Fibroblast of skin of left quadriceps (primary cell): ENCODE measurements at regions not wholly inside any gene's neighbourhood (a gene's known extent, or its start where the extent isn't known, plus 50 kb on each side); places are given as distances from the start of the nearest gene placed in this dataset.
A peak's percentile ranks its signal among the peaks of the same experiment; 100 is the strongest.
"Not testable (repeated sequence)": the region's sequence is repeated elsewhere in the genome, so short reads cannot be mapped to it uniquely, and the experiment has no call there.

Source experiments
- DNase-seq, 2 experiments: peaks; one replicate each; pipeline ENCODE4 v3.0.0-alpha.2; 2013; ENCODE audit warnings: low read depth in 2 of 2

DNA sequence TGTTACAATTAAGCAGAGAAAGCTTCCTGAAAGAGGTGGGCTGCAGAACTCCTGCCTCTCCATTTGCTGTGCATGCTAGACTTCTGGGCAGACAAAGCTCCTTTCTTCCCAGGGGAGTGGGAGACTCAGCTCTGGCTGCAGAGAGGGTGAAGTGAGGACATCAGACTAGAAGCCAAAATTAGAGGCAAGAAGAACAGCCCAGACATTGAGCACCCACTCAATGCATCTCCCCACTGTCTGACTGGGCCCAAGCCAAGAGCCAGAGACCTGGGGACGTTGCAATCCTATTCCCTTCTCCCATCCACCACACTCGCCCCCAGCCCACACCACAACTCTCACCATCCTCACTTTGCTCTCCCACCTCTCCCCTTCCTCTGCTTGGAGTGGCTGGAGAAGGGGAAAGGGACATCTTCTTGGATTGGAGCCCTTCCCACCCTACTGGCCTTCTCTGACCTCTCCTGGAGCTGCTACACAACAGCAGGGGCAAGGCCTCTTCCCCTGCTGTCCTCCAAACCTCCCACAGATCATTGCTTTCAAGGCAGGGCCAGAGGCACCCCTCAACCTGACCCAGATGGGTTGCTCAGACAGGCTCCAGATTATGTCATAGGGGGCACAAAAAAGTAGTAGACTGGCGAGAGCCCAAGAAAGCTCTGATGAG lies 477.7 kb upstream of the CADM1 start:
- DNase-seq: no peak

DNA sequence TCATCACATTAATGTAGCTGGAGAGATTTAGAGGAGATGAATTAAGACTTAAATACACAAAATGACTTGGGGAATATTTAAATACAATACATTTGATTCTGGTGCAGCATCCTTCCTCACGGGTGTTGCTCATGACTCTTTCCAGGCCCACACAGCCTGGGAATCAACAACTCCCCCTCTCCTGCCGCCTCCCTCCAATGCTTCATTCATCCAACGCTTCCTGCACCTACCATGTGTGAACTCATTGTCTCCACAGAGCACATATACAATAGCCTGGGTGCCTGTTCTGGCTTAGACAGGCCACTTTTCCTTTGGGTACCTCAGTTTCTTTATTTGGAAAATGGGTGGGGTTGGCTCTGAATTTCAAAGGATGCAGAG lies 476.9 kb upstream of the CADM1 start:
- DNase-seq: no peak

DNA sequence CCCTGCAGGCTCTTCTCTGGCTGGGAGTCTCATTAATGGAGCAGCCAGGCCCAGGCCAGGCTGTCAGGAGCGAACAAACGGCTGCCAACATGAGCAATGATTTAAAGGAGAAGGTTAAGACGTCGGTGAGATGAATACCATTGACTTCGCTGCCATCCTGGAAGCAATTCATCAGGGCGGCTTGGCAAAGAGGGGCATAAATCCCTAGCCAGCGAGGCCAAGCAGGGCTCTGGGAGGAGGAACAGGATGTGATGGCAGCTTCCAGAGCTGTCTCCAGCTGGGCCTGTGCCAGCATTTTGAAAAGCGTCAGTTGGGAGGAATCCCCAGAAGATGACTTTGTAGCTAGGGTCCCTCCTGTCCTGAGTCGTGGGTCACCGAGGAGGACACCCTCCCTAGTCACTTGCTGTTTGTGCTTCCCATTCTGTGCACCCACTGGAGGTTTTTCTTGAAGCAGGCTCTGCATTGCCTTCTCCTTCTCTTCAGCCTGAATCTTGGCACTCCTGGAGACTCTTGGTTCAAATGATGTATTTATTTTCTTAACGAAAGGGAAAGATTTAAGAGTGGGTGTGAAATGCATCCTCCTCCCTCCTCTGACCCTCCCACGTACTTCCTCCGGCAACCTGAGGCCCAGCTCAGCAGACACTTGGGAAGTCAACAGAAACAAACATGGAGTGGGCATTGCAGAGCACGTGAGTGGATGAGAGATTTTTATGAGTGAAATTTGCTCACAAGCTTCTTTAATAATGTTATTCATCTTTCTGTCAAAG lies 476.3 kb upstream of the CADM1 start:
- DNase-seq: no peak

DNA sequence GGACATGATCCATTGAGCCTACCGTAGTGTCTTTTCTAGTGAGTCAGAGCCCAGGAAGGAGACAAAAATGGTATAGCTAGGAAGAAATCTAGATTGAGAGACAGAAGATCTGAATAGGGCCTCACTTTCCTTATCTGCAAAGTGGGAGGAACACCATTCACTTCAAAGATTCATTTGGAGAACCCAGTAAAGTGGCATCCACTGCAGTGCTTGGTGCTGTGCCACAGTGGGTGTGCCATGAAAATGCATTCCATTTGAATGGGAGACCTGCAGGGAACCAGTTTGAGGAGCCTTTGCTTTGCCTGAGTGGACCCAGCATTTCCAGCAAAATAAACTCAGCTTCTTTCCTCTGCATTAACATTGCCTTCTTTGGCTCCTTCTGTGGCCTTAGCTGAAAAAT lies 470.5 kb upstream of the CADM1 start:
- no peak for DNase-seq

DNA sequence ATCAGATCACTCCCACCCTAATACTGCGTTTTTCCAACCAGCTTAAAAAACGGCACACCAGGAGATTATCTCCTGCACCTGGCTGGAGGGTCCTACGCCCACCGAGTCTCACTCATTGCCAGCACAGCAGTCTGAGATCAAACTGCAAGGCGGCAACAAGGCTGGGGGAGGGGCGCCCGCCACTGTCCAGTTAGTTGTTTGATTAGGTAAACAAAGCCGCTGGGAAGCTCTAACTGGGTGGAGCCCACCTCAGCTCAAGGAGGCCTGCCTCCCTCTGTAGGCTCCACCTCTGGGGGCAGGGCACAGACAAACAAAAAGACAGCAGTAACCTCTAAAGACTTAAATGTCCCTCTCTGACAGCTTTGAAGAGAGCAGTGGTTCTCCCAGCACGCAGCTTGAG lies 463.0 kb upstream of the CADM1 start:
- not testable (repeated sequence) for DNase-seq

DNA sequence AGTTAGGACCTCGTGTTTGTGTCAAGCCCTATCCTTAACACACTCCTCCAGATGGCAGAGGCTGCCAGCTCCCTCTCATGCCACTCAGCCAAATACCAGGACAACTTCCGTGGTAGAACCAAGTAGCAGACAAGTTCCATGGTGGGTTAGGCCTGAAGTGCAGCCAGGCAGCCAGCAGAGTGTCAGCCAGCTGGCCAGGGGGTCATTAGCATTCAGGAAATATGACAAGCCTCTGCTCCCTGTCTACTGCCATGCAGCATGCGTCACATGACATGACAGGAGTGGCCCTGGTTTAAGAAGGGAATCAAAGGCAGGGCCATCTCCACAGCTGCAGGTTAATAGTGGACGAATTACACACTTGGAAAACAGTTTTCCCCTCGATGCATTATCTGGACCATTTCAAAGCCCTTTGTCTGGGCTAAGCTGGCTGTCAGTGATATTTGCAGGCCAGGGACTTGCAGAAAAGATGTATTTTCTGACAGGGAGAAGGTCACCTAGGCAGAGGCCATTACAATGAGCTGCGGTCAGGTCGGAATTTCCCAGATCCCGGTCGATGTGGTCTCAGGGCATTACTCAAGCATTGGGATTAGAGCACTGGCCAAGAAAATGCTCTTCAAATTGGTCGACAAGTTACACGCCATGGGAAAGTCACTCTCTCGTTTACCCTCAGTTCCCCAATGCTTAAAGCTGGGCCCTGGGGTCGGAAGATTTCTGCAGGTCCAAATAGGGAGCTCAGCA lies 461.7 kb upstream of the CADM1 start:
- no peak for DNase-seq

DNA sequence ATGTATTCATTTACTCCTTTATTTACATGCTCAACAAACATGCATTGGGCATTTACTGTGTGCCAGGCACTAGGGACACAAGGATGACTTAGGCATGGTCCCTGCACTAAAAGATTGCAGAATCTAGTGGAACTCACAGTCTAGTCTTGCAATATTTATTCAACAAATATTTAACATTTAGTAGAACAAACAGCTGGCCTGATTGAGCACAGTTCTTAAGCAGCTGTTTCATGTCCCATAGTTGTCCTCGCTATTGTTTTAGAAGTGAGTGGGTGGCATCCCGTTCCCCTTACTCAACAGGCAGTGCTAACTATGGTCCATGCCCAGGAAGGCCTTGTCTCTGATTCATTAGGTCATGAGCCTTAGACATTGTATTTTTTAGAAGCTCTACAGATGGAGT lies 459.9 kb upstream of the CADM1 start:
- DNase-seq: no peak

DNA sequence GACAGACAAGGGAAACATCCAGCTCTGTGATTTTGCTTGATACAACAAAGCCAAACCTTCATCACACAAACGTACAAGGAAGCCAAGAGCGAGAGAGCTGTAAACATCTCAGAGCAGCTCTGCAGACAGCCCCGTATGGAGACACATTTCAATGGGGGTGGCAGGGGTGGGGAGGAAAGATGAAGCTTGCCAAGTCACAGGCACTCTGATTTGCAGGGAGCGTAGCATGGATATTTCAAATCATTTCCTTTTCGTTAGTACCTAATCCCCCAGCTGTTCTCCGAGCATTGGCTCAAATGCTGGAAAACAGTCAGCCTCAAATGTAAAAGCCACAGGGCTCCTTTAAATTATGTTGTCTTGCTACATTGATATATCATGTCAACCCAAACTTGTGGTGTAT lies 458.9 kb upstream of the CADM1 start:
- DNase-seq: peak; percentile 23 to 25

DNA sequence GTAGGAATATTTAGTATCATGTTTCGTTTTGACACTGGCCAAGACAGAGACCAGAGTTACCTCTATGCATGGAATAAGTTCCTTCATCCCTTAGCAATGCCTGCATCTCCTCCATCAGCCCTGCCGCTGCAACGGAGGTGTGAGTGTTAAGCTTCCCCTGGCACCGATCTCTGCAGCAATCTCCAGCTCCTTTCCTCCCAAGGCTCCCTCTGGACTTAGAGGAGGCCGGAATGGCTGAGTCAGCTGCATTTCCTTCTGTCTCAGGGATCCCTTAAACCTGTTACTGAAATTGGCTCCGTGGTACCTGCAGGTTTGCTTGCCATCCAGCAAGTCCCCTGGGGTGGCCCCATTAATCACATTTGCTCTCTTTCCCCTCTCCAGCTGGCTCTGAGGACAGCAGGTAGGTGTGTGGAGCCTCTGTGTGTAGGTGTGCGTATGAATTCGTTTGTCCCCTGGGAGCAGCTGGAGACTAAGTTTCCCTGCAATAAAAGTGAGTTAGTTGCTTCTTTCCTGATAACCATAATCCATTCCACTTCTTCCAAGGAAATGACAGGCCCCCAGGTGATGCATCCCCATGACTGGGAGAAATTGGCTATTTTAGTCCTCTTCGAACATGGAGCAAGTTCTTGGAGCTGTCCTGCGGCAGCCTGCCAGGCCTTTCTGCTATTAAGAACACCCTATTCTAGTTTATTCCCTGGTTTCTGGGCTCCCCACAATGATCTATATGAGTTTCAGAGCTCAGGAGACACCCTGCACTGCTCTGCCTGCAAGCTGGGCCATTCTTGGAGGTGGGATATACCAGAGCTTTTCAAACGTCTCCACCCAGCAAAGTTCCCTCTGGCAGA lies 457.2 kb upstream of the CADM1 start:
- DNase-seq: no peak

DNA sequence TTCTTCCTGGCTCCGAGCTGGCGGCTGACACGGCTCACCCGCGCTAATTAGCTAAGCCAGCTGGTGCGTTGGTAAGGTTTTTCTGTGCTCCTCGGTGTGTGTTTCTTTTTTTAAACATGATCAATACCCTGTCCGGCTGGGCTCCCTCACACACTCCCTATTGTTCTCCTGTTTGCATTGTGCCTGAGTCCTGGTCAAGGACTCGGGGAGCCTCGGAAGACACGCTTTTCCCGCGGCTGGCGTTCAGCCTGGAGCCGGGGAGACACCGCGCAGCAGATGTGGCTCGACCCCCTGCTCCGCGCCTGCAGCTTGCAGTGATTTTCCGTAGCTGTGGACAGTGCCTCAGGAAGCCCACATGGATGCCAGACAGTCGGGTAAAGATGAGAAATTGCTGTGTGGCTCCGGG lies 454.9 kb upstream of the CADM1 start:
- DNase-seq: no peak

DNA sequence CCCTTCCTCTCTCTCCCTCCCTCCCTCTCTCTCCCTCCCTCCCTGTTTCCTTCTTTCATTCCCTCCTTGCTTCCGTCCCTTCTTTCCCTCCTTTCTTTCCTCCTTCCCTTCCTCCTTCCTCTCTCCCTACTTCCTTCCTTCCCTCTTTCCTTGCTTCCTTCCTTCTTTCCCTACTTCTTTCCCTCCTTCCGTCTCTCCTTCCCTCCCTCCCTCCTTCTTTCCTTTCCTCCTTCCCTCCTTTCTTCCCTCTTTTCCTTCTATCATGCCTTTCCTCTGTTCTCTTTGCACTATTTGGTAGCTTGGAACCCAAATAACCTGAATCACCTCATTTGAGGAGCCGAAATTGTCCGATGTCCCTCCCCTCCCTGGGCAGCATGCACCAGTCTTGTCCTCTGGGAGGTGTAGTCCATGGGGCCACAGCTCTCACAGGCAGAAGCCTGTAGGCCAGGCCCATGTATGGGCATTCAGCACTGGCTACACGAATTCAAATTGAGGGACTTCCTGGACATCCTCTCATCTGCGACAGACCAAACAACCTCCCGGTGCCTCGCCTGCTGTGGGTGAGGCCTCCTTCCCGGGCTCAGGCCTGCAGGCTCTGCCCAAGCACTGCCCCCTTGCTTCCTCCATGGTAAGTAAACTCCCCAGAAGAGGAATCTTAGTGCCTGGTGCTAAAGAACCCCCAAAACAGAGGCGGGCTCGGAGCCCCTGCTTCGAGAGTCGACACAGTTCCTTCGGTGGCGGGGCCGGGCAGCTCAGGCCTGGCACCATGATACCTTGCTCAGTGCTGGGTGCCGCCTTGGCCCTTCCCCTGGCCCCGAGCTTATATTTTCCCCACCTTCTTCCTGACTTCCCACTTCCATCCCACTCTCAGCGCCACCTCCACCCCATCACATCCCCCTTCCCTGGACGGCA lies 454.1 kb upstream of the CADM1 start:
- DNase-seq: no peak

DNA sequence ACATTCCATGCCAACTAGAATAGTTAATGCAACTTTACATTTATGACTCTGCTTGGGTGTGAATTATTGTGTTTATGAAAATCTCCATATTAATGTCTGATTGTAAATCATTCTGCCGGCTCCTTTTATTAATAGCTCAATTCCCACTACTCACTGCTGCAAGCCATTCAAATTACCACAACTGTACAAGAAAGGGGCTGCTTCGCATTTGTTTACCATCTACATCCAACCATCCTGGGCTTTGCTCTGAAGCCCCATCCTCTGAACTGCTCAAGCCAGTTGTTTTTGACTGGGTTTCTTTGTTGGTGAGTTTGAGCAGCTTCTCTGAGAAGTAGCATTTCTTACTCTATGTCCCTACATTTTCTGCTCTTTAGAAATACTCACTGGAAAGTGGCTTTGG lies 451.6 kb upstream of the CADM1 start:
- no peak for DNase-seq

DNA sequence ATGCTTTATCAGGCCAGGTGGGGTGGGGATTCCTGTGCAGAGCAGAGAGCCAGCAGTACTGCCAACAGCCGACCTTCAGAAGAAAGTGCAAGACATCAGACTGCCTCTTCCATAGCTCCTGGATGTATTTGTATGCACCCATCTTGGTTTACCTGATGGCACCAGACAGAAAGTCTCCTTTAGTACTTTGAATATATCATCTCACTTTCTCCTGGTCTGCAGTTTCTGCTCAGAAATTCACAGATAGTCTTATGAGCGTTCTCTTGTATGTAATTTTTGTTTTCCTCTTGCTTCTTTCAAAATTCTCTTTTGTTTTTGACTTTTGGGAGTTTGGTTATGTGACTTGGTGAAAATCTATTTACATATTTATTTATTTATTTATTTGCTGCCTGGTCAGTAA lies 446.4 kb upstream of the CADM1 start:
- no peak for DNase-seq

DNA sequence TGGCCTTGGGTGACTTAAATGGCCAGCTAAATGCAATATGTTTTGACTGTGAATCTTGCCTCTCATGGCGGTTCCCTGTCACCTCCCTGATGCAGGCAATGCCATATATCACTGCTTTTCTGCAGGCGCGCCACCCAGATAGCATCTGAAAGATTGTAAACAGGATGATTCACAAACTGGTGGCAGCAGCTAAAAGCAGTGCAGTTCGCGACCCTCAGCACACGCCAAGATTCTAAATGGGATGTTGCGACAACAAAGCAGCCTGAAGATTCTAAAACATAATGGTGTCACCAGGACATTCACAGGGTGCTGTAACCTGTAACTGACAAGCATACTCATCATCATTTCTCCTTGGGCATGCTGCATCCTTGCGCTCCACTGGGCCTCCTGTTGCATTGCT lies 440.4 kb upstream of the CADM1 start:
- DNase-seq: no peak

DNA sequence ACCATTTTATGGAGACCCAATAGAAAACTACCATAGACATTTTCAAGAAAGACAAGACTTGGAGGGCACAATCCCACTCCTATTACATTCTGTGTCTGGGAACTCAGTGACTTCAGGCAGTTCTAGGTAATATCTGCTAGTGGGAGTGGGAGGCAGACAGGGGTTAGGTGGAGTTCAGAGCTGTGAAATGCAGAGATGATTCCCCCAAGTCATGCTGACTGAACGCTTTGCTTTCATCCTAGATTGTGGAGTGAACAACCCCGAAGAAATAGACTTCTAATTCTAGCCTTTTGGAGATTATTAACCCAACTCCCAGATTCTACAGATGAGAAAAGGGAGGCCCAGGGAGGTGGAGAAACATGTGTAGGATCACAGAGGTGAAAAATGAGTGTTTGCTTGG lies 437.8 kb upstream of the CADM1 start:
- no peak for DNase-seq

DNA sequence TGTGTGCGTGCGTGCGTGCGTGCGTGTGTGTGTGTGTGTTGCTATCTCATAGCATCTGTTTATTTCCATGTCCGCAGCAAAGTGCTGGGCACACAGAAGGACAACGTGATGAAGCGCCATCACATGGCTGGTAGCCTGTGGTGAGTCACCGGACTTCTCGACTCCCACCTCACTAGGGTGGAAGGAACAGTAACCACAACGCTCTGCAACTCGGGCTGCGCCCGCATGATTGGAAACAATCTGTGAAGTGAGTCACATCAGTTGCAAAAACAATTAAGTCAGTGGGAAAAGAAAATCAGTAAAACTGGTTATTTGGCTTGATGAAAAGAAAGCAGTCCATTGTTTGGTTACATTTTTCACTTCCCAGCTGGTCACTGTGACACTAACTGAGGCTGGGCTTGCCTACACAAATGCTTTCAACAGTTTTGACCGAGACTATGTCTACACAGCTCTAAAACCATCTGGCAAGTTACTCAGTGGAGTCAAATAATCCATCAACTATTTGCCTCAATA lies 437.3 kb upstream of the CADM1 start:
- peak; percentile 84 for DNase-seq

DNA sequence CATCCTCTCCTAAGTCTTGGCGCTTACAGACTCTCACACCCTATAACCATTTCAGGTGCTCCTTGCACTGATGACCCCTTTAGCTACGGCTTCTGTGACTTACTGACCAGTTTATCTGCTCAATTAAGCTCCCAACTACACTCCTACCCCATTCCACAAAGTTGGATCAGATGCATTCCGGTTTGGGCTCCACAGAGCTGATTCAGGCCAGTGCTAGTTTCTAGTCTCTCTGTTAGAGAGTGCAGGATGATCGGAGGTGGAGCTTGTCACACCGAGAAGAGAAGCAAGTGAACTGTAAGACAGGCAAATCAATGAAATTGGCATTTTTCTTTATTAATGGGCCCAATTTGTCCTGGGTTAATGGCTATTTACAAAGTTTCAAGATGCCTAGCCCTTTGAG lies 436.8 kb upstream of the CADM1 start:
- DNase-seq: no peak

DNA sequence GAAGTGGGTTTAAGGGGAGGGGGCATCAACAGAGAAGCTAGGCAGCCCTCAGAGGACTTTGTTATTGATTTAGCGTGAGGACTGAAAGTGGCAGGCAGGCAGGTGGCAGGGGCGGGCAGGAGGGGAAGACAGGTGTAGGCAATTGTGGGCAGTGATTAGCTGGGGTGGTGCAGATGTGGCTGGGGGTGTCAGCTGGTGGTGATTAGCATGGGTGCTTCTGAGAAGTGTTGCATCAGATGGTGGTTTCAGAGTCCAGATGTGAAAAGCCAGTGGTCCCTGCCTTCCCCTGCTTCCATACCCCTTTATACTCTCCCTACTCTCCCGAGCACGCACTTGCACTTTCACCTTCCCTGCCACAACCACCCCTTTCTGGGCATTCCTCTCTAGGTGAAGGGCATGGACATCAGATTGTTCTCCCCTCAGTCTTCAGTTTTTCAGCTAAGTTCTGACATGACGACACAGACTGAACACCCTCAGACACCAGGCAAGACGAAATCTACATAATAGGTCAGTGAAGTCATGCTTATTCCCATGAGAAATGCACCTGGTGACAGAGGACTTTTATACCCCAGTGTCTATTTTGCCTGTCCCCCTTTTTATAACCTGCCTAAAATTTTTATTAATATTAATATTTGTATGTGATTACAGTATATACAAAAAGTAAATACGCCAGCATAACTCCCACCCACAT lies 435.7 kb upstream of the CADM1 start:
- no peak for DNase-seq

DNA sequence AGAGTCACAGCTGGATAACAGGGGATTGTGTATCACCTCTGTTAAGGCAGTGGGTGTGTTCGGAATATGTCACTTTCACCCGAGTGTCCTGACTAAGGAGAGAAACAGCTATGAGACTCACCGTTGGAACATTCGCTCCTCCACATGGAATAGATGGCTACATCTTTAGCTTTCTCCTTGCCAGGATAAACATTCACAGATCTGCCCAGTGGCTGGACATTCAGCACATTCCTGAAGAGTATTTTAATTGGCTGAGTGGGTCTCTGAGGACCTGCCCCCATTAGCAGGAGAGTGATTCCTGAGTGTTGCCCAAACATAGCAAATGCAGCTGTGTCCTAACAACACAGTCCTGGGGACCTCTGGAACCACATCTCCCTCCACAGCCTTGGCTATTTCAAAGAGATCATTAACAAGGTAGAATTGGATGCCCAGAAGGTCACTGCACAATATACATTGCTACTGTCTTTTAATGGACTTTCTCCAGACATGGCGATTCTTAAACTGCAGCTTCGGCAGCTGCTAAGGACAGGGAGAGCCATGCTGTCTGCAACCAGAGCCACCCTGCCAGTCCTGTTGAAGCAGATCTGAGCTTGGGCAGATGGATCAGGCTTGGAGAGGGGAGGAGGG lies 435.0 kb upstream of the CADM1 start:
- no peak for DNase-seq

DNA sequence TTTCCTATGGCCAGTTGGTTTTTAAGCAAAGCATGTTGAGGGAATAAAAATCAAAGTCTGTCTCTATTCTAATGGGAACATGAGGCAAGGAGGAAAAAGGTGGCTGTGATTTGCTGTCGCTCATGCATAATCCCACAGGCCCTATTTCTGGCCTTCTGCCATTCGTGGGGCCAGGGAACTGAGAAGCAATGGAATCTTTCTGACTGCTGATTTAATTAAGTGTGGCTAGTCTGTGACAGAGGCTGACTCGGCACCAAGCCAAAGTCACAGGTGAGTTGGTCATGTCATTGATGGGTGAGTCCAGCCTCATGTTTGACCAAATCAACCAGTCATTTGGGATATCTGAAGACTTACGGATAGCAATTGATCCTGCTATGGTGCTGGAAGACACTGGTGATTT lies 429.3 kb upstream of the CADM1 start:
- DNase-seq: no peak
